Activated effector memory CD4-positive, alpha-beta T cell treated with anti-CD3 and anti-CD28 coated beads, Interleukin-2, amount 50 U/mL, for 16 hours (primary cell): ENCODE measurements at regions not wholly inside any gene's neighbourhood (a gene's known extent, or its start where the extent isn't known, plus 50 kb on each side); places are given as distances from the start of the nearest gene placed in this dataset.
"Not testable (repeated sequence)": the region's sequence is repeated elsewhere in the genome, so short reads cannot be mapped to it uniquely, and the experiment has no call there.

Source experiments
- DNase-seq: peaks from one replicate; pipeline ENCODE4 v3.0.0-alpha.2; 2020

GRCh38 chr2:226466589-226466988, 333.0 kb downstream of the IRS1 start:
- no peak for DNase-seq

GRCh38 chr2:226466124-226466523, 333.5 kb downstream of the IRS1 start:
- DNase-seq, result no peak

GRCh38 chr2:226464380-226464779, 335.2 kb downstream of the IRS1 start:
- DNase-seq, result no peak

GRCh38 chr2:226463154-226463553, 336.5 kb downstream of the IRS1 start:
- DNase-seq, result no peak

GRCh38 chr2:226461981-226462380, 337.6 kb downstream of the IRS1 start:
- no peak for DNase-seq

- DNase-seq, result not testable (repeated sequence)
Measured at GRCh38 chr2:226456144-226456543, 343.5 kb downstream of the IRS1 start.

GRCh38 chr2:226452768-226453167, 346.9 kb downstream of the IRS1 start:
- DNase-seq, result no peak

- DNase-seq, result no peak
Measured at GRCh38 chr2:226451486-226451885, 348.1 kb downstream of the IRS1 start.

GRCh38 chr2:226450141-226450540, 349.5 kb downstream of the IRS1 start:
- no peak for DNase-seq

GRCh38 chr2:226447338-226448300, 352.0 kb downstream of the IRS1 start:
- DNase-seq, result no peak

GRCh38 chr2:226446406-226447001, 353.1 kb downstream of the IRS1 start:
- no peak for DNase-seq

- DNase-seq, result no peak
Measured at GRCh38 chr2:226445216-226445861, 354.3 kb downstream of the IRS1 start.

GRCh38 chr2:226443112-226443511, 356.5 kb downstream of the IRS1 start:
- no peak for DNase-seq

- DNase-seq, result no peak
Measured at GRCh38 chr2:226440127-226440918, 359.3 kb downstream of the IRS1 start.

- DNase-seq, result no peak
Measured at GRCh38 chr2:226439337-226439736, 360.3 kb downstream of the IRS1 start.

- no peak for DNase-seq
Measured at GRCh38 chr2:226435146-226435545, 364.5 kb downstream of the IRS1 start.

- no peak for DNase-seq
Measured at GRCh38 chr2:226434702-226435101, 364.9 kb downstream of the IRS1 start.

GRCh38 chr2:226431288-226431948, 368.2 kb downstream of the IRS1 start:
- DNase-seq, result no peak

- DNase-seq, result no peak
Measured at GRCh38 chr2:226429476-226429875, 370.1 kb downstream of the IRS1 start.

- DNase-seq, result no peak
Measured at GRCh38 chr2:226427538-226428307, 371.9 kb downstream of the IRS1 start.

GRCh38 chr2:226426292-226426736, 373.3 kb downstream of the IRS1 start:
- no peak for DNase-seq
